ENCODE measurements at regions not wholly inside any gene's neighbourhood (a gene's known extent, or its start where the extent isn't known, plus 50 kb on each side); places are given as distances from the start of the nearest gene placed in this dataset.

- no peak for DNase-seq (ENCODE audit: low read depth, low spot score)
Measured at GRCh38 chr20:60473211-60473610, 515.0 kb downstream of the CDH26 start.

GRCh38 chr20:60474385-60474910, 516.2 kb downstream of the CDH26 start:
- DNase-seq (ENCODE audit: low read depth, low spot score), result no peak

DNA sequence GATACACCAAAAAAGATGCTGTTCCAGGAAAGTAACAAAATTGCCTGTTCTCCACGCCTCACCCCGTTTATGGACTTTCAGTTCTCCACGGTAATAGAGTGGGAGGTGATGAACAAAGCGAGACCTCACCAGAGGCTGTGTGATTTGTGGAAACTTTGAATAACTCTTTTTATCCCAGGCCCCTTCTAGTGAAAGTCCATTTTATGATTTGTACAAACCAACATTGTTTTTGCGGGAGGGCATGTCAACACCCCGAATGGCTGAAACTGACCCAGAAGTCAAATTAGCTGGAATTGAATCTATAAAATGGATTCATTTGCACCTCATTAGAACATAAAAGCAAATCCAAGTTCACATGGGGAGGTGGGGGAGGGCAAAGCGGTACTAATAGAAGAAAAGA, 517.8 kb downstream of the CDH26 start:
- no peak for DNase-seq (ENCODE audit: low read depth, low spot score)

- DNase-seq (ENCODE audit: low read depth, low spot score), result no peak
Measured at GRCh38 chr20:60477958-60478357, 519.7 kb downstream of the CDH26 start.

GRCh38 chr20:60478533-60478932, 520.3 kb downstream of the CDH26 start:
- no peak for DNase-seq (ENCODE audit: low read depth, low spot score)

GRCh38 chr20:60480950-60481742, 522.9 kb downstream of the CDH26 start:
- no peak for DNase-seq (ENCODE audit: low read depth, low spot score)

GRCh38 chr20:60481743-60482133, 523.5 kb downstream of the CDH26 start:
- DNase-seq (ENCODE audit: low read depth, low spot score), result no peak

DNA sequence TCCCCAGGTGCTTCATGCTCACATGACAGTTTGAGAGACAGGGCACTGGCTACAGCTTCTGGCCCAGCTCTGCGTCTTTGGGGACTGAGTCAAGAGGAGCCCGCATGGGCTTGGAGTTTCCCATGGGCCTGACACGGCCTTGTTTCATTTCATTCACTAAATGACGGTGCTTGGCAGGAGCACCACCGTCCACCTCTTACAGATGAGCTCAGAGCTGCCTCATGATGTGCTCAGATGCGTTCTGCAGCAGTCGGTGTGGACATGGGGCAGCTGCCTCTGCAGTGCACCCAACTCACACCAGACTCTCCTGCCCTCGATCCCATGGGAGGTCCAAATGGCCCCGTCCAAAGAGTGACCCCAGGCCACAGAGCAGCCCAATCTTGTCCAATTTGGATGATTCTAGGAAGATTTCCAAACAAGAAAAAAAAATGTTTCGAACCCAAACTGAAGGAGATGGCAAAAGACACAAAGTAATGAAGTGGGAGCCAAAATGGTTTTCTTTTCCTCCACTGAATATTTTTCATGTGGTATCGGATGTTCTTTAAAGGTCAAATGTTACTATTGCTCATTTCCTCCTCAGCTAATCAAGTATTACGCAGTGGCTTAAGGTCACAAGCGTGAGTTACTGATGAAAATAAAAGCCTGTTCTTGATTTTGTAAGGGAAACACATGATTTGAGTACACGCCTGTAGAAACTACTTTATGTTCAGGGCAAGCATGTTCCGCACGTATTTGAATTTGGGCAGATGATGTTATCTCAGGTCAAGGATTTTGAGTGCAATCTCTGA, 524.2 kb downstream of the CDH26 start:
- DNase-seq (ENCODE audit: low read depth, low spot score), result no peak

GRCh38 chr20:60483371-60483770, 525.1 kb downstream of the CDH26 start:
- DNase-seq (ENCODE audit: low read depth, low spot score), result no peak

DNA sequence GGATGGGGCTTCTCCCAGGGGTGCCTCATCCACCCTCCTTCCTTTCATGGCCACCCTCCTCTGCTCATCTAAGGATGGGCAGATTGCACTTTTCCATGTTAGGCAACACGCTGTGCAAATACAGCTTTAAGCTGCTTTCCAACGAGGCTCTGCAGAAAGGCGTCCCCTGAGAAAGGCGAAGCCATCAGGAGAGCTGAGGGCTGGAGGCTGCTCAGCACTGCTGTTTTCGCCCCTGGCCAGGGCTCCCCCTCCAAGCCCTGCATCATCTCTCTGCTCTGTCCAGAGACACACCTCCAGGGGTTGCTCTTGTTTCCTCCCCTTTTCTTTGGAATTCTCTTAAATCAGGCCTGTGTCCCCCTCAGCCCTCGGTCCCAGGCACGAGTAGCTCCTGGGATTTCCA, 526.1 kb downstream of the CDH26 start:
- no peak for DNase-seq (ENCODE audit: low read depth, low spot score)

DNA sequence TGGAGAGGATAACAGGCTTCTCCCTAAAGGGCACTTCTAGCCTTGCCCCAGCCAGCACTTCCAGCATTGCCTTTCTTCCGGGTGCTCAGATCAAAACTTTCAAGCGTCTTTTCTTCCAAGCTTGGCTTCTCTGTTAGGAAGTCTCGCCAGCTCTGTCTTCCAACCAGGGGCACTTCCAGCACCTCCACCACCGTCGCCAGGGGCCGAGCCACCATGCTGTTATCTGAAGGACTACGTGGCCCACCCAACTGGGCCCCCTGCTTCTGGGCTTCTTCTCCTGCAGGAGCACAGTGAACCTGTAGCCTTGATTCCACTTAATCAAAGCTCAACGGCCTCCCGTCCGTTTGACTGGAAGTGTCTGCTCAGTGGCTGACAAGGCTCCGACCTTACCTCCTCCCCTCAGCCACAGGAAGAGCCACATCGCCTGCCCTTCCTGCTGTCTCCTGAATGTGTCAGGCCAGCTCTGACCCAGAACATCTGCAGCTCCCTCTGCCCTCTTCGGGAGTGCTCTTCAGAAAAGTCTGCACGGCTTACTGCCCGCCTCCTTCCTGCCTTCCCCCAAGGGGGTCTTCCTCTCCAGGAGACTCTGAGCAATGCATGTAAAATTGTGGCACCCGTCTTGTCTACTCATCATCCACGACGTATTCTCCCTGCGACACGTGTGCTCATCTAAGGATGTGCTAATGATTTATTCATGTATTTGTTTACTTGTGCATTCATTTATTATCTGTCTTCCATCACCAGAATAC, 527.0 kb downstream of the CDH26 start:
- DNase-seq (ENCODE audit: low read depth, low spot score), result no peak

- no peak for DNase-seq (ENCODE audit: low read depth, low spot score)
Measured at GRCh38 chr20:60486315-60486714, 528.1 kb downstream of the CDH26 start.

DNA sequence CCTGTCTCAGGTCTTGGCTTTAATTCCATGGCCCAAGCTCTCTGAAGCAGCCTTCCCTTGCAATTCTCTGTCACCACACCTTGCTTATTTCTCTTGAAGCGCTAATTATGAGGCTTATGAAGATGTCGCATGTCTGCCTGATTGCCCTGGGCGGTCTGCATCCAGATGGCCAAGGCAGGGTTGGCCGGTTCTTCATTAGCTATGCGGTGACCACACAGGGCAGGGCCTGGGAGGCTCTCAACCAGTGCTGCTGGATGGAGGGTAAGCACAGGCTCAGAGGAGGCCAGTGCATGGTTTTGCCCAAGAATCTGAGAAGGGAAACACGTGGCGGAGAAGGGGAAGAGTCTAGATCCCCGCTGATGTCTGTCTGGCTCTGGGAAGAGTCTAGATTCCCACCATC, 528.7 kb downstream of the CDH26 start:
- DNase-seq (ENCODE audit: low read depth, low spot score), result no peak

DNA sequence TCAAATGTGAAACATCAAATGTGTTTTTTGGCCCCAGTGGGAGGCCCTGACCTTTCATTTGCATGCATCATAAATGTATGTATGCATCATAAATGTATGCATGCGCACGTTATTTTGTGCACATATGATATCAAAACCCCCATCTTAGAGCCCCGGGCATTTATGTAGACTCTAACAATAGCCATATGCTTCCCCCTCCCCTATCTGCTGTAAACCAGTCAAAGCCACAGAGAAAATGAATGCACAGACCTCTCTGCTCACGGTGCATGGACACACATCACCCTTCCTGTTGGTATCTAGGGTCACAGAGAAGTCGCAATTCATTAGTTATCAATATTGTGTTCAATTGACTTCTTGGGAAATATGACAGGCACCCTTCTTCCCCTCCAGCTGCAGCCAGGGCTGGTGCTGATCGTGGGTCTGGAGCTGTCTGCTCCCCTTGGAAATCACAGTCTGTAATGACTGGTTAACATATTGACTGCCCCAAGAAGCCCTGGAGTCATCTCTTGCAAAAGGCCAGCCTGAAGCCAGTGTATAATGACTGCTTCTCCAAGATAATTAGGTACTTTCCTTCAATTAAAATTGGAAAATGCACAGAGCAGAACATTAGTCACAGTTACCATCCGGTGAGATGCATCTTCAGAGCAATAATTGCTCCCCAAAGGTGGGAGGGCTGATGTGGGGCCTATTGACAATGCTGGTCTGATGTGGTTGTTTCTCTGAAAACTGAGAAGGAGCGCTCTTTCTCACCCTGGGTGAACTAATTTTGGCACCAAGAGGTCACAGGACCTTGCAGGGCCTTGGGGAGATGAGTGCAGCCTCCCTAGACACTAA, 532.2 kb downstream of the CDH26 start:
- DNase-seq (ENCODE audit: low read depth, low spot score), result no peak

DNA sequence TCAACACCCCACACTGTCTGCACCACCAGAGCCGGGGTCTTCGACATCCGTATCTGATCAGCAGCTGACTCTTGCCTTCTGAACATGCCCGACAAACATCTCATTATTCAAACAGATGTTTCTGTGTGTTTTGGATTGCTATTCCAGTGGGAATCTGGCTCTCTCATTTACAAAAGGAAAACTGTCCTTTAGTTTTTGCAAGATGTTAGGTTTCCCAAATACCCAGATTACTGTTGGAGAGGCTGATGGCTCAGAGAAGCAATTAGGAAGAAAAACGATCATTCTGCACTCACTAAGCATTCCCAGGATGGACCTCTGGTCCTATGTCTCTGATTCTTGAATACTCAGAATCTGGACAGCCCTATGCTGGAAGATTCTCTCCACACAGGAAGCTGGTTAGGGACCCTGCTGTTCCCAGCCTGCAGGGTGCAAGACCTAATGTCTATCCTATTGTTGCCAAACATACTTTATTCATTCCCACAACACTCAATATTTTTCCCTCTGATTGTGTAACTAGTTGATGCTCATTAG, 532.9 kb downstream of the CDH26 start:
- no peak for DNase-seq (ENCODE audit: low read depth, low spot score)

DNA sequence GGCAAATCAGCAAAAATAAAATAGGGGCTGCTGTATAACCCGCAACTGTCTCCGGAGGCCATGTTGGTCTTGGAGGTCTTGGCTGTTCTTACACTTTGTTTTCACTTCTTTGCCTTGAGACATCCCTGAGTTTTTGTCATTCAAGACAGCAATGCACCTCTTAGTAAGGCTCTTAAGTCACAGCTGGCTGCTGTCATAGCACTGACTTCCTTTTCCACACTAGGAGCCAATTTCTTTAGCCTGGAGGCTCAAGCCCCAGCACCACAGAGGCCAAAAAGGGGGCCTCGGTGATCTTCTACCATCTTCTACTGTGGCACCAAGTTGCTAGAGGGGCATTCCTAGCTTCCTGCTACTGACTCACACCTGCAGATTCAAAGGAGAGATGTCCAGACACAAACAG, 536.3 kb downstream of the CDH26 start:
- DNase-seq (ENCODE audit: low read depth, low spot score), result no peak

- DNase-seq (ENCODE audit: low read depth, low spot score), result no peak
Measured at GRCh38 chr20:60497298-60498035, 539.2 kb downstream of the CDH26 start.

- no peak for DNase-seq (ENCODE audit: low read depth, low spot score)
Measured at GRCh38 chr20:60500038-60500701, 541.9 kb downstream of the CDH26 start.

DNA sequence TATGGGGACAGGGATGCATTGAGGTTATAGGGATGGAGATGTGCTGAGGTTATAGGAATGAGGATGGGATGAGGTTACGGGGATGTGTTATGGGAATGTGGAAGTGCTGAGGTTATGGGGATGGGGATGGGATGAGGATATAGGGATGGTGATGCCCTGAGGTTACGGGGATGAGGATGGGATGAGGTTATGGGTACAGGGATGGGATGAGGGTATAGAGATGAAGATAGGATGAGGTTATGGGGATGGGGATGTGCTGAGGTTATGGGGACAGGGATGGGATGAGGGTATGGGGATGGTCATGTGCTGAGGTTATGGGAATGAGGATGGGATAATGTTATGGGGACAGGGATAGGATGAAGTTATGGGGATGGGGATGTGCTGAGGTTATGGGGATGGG, 542.8 kb downstream of the CDH26 start:
- no peak for DNase-seq (ENCODE audit: low read depth, low spot score)

- no peak for DNase-seq (ENCODE audit: low read depth, low spot score)
Measured at GRCh38 chr20:60502881-60503280, 544.7 kb downstream of the CDH26 start.
